PFSK-1 (cell line): ENCODE measurements at regions not wholly inside any gene's neighbourhood (a gene's known extent, or its start where the extent isn't known, plus 50 kb on each side); places are given as distances from the start of the nearest gene placed in this dataset.

Experiments
- POLR2AphosphoS5 ChIP-seq: IDR thresholded peaks from 2 replicates; pipeline ENCODE4 v1.6.1; 2012; ENCODE audit warnings: low read depth, mild to moderate bottlenecking, control low read depth, low read length, moderate library complexity
- TF ChIP-seq, protein P1 (sequence below), 2 experiments: IDR thresholded peaks; 2 replicates each; pipeline versions ENCODE4 v1.6.1 to v1.8.0; 2011 to 2012; ENCODE audit warnings: low read depth in 2 of 2, low read length in 2 of 2, control low read depth in 1 of 2, inconsistent platforms in 1 of 2, mild to moderate bottlenecking in 1 of 2, moderate library complexity in 1 of 2; ENCODE audit not compliant: insufficient read depth in 1 of 2

GRCh38 chr9:28781481-28781880, 1208.2 kb upstream of the C9orf72 start:
- TF ChIP-seq, protein P1, sequence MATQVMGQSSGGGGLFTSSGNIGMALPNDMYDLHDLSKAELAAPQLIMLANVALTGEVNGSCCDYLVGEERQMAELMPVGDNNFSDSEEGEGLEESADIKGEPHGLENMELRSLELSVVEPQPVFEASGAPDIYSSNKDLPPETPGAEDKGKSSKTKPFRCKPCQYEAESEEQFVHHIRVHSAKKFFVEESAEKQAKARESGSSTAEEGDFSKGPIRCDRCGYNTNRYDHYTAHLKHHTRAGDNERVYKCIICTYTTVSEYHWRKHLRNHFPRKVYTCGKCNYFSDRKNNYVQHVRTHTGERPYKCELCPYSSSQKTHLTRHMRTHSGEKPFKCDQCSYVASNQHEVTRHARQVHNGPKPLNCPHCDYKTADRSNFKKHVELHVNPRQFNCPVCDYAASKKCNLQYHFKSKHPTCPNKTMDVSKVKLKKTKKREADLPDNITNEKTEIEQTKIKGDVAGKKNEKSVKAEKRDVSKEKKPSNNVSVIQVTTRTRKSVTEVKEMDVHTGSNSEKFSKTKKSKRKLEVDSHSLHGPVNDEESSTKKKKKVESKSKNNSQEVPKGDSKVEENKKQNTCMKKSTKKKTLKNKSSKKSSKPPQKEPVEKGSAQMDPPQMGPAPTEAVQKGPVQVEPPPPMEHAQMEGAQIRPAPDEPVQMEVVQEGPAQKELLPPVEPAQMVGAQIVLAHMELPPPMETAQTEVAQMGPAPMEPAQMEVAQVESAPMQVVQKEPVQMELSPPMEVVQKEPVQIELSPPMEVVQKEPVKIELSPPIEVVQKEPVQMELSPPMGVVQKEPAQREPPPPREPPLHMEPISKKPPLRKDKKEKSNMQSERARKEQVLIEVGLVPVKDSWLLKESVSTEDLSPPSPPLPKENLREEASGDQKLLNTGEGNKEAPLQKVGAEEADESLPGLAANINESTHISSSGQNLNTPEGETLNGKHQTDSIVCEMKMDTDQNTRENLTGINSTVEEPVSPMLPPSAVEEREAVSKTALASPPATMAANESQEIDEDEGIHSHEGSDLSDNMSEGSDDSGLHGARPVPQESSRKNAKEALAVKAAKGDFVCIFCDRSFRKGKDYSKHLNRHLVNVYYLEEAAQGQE (IDR thresholded peaks at IDR 0.05; ENCODE audit: insufficient read depth in 1 of 2, low read depth in 2 of 2, low read length in 2 of 2) = no peak
- no peak for TF ChIP-seq POLR2AphosphoS5
